Fibroblast of the aortic adventitia (primary cell): ENCODE measurements at regions not wholly inside any gene's neighbourhood (a gene's known extent, or its start where the extent isn't known, plus 50 kb on each side); places are given as distances from the start of the nearest gene placed in this dataset.

ENCODE experiments used
- DNase-seq: peaks from one replicate; pipeline ENCODE4 v3.0.0-alpha.2; 2010; ENCODE audit warnings: low read depth
- H3K4me3 ChIP-seq: 2 replicates; pipeline ENCODE4 v1.5.1; 2011; ENCODE audit warnings: low read depth, mild to moderate bottlenecking, control low read depth, low read length, moderate library complexity
- TF ChIP-seq, protein P1 (sequence below): IDR thresholded peaks from 2 replicates; pipeline ENCODE4 v1.5.1; 2011; ENCODE audit warnings: mild to moderate bottlenecking, low read length, control low read depth, inconsistent platforms; ENCODE audit not compliant: insufficient read depth

DNA sequence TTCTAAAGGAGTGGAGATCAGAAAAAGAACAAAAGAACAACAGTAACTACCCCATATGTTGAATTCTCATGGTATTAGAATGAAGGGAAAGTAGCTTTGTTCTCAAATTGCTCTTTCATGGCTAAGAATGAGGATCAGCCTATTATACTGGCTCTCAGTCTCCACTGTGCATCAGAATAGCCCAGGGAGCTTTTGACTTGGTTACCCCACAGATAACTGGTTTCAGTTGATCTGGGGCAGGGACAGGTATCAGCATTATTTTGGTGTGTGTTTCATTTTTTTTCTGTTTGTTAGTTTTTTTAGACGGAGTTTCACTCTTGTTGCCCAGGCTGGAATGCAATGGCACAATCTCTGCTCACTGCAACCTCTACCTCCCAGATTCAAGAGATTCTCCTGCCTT is 311.7 kb upstream of the TLE3 start:
- no peak overlapping the region for H3K4me3 ChIP-seq
- no peak for DNase-seq
- TF ChIP-seq, protein P1, sequence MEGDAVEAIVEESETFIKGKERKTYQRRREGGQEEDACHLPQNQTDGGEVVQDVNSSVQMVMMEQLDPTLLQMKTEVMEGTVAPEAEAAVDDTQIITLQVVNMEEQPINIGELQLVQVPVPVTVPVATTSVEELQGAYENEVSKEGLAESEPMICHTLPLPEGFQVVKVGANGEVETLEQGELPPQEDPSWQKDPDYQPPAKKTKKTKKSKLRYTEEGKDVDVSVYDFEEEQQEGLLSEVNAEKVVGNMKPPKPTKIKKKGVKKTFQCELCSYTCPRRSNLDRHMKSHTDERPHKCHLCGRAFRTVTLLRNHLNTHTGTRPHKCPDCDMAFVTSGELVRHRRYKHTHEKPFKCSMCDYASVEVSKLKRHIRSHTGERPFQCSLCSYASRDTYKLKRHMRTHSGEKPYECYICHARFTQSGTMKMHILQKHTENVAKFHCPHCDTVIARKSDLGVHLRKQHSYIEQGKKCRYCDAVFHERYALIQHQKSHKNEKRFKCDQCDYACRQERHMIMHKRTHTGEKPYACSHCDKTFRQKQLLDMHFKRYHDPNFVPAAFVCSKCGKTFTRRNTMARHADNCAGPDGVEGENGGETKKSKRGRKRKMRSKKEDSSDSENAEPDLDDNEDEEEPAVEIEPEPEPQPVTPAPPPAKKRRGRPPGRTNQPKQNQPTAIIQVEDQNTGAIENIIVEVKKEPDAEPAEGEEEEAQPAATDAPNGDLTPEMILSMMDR, result no peak

DNA sequence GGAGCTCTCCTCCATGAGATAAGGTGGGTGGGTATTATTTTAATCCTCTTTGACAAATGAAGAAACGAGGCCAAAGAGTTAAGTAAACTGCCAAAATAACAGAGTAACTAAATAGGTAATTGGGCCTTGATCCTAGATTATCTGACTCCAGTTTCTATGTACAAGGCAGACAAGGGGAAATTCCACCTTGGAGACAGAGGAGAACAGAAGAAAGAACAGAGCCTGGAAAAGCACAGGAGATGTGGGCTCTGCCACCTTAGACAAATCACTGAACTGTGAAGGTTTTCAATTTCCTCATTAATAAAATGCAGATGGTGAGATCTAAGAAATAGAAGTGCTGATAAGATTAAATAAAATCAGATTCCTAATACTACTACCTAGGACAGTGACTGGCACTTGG is 310.2 kb upstream of the TLE3 start:
- DNase-seq, result no peak
- no peak overlapping the region for H3K4me3 ChIP-seq
- TF ChIP-seq, protein P1, result no peak

DNA sequence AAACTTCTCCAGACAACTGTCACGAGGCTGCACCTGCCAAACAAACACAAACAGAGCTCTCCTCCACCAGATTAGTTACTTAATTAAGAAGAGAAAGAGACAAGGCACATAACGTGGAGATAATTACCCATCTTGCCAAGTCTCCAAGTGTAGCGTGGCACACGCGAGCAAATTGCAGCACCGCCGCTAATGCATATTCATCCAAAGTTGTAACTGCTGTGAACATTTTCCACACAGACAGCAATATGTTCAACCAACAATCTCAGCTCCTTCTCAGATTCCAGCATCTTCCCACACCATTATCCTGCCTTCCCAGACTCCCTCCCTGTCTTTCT is 309.6 kb upstream of the TLE3 start:
- TF ChIP-seq, protein P1, result no peak
- no peak for DNase-seq
- H3K4me3 ChIP-seq, result no peak overlapping the region

DNA sequence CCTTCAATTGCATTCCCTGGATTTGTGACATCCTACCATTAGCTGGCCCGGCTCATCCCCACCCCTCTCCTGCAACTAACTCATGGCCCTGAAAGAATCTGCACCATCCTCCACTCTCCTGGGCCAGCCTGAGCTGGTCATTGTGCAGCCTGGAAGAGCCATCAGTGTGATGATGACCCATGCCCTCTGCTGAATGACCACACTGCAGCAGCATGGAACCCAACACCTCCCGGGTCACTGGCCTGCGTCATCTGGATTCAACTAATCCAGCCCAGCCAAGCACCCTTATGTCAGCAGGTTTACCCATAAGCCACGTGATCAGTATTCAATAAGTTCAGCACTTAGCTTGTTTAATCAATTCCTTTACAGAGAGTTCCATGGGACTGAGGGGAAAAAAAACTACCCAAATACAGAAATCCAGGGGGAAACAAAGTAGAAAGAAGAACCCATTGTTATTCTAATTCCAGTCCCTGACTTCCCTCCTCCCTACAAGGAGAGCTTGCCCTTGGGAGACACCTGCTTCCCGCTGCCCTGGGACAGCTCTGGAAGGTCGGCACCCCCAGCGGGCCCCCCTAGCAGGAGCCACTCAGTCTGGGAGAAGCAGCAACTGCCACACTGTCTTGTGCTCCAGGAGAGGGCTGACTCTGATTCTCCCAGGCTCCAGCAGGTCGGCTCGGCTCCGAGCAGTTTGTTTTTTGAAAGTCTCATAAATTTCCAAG is 309.1 kb upstream of the TLE3 start:
- TF ChIP-seq, protein P1, result no peak
- DNase-seq, result no peak
- no peak overlapping the region for H3K4me3 ChIP-seq

DNA sequence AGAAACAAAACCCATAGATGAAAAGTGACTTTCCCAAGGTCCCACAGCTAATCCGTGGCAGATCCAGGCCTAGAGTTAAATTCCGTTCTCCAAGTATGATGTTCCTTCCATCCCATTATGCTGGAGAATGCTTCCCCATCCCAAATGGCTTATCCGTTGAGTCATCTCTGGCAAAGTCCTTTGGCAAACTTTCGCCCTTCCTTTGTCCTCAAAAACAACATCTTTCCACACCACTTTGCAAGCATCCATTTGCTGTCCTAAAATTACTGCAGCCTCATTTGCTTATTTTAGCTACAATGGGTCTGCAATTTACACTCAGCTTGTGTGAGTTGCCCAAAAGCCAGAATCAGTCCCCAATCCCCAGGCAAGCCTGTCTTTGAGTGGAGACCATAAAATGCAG is 304.0 kb upstream of the TLE3 start:
- H3K4me3 ChIP-seq, result no peak overlapping the region
- DNase-seq, result peak; percentile 77
- TF ChIP-seq, protein P1, result no peak

DNA sequence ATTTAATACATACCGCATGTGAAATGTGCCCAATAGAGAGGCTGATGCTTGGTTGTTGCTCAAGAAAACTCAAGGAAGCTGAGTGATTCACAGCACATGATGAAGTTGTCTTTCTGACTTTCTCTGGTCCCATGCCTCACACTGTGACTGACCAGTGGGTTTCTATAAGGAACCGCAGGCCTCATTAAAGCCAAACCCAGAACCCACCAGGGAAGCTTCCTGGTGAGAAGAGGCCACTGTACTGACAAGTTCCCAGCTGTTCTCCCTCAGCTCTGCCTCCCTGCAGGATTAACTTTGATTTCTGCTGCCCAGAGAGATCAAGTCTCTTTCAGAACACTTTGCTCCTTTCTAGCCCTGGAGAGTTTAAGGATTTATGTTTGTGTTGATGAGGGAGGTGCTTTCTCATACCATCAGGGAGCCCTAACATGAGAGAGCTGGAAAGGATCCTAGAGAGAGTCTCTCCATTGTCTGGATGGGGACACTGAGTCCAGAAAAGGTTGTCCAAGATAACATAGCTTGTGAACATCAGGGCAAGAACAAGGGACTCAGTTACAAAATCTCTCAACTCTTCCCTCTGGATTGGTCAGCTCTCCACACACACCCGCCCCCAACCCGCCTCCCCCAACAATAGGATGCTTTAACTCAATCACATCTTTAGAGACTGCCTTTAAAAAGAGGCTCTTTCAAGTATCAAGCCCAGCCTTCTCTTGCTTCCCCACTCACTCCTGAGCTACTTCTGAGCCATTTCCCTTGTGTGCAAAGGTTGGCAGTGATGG is 303.2 kb upstream of the TLE3 start:
- peak; percentile 13 for DNase-seq
- H3K4me3 ChIP-seq, result no peak overlapping the region
- TF ChIP-seq, protein P1, result no peak
